NB4 (cell line): ENCODE measurements at regions not wholly inside any gene's neighbourhood (a gene's known extent, or its start where the extent isn't known, plus 50 kb on each side); places are given as distances from the start of the nearest gene placed in this dataset.

Experiments used
- CTCF ChIP-seq: IDR thresholded peaks from one replicate; pipeline ENCODE4 v1.5.1; 2012; ENCODE audit warnings: low read depth, low read length
- MYC ChIP-seq: IDR thresholded peaks from 2 replicates; pipeline ENCODE4 v1.6.1; 2011; ENCODE audit warnings: low read depth, low read length
- POLR2A ChIP-seq: IDR thresholded peaks from 2 replicates; pipeline ENCODE4 v1.6.1; 2011; ENCODE audit warnings: mild to moderate bottlenecking; ENCODE audit not compliant: insufficient read length; ENCODE audit errors: extremely low read depth

GRCh38 chr12:68470664-68471328, 138.6 kb upstream of the MDM1 start:
- TF ChIP-seq CTCF (no peak), POLR2A (no peak), MYC (no peak)
